Fibroblast of villous mesenchyme (primary cell): ENCODE measurements at regions not wholly inside any gene's neighbourhood (a gene's known extent, or its start where the extent isn't known, plus 50 kb on each side); places are given as distances from the start of the nearest gene placed in this dataset.
A peak's percentile ranks its signal among the peaks of the same experiment; 100 is the strongest.

Experiments
- DNase-seq: peaks from one replicate; pipeline ENCODE4 v3.0.0-alpha.2; 2010; ENCODE audit warnings: low read depth
- H3K4me3 ChIP-seq: 2 replicates; pipeline ENCODE4 v1.5.1; 2011; ENCODE audit warnings: low read depth, mild to moderate bottlenecking, low read length
- TF ChIP-seq, protein P1 (sequence below): IDR thresholded peaks from 2 replicates; pipeline ENCODE4 v1.5.1; 2012; ENCODE audit warnings: low read depth, mild to moderate bottlenecking, low read length; ENCODE audit not compliant: insufficient read depth

GRCh38 chr3:130242850-130243569, 102.5 kb upstream of the COL6A5 start:
- H3K4me3 ChIP-seq: no peak overlapping the region
- TF ChIP-seq, protein P1, sequence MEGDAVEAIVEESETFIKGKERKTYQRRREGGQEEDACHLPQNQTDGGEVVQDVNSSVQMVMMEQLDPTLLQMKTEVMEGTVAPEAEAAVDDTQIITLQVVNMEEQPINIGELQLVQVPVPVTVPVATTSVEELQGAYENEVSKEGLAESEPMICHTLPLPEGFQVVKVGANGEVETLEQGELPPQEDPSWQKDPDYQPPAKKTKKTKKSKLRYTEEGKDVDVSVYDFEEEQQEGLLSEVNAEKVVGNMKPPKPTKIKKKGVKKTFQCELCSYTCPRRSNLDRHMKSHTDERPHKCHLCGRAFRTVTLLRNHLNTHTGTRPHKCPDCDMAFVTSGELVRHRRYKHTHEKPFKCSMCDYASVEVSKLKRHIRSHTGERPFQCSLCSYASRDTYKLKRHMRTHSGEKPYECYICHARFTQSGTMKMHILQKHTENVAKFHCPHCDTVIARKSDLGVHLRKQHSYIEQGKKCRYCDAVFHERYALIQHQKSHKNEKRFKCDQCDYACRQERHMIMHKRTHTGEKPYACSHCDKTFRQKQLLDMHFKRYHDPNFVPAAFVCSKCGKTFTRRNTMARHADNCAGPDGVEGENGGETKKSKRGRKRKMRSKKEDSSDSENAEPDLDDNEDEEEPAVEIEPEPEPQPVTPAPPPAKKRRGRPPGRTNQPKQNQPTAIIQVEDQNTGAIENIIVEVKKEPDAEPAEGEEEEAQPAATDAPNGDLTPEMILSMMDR: peak; percentile 31
- peak; percentile 12 for DNase-seq

GRCh38 chr3:130243808-130244207, 101.7 kb upstream of the COL6A5 start:
- TF ChIP-seq, protein P1: no peak
- DNase-seq: no peak
- H3K4me3 ChIP-seq: no peak overlapping the region

GRCh38 chr3:130250982-130251381, 94.5 kb upstream of the COL6A5 start:
- no peak overlapping the region for H3K4me3 ChIP-seq
- TF ChIP-seq, protein P1: no peak
- no peak for DNase-seq

- TF ChIP-seq, protein P1: no peak
- H3K4me3 ChIP-seq: no peak overlapping the region
Observed at GRCh38 chr3:130255442-130255841, 90.0 kb upstream of the COL6A5 start.

DNA sequence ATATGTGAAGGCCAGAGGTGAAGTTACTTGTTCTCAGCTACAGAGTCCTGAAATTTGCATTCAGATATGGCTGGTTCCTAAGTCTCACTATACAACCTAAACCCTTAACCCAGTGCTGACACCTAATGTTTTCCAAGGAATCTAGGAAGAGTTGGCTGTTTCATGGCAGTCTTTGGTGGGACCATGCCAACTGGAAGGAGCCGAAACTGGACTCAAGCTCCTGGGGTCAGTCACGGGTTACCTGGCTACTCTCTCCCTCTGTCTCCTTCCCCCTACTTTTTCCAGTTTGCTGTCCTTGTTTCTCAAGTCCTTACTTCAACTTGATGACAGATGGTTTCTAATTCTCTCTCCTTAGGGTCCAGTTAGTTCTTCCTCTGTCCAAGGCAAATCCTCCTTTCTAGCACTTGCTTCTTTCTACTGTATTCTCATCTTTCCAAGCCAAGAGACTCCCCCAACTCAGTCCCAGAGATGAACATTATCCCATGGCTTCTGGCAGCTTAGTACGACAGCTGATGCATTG, 88.6 kb upstream of the COL6A5 start:
- DNase-seq: no peak
- no peak overlapping the region for H3K4me3 ChIP-seq
- TF ChIP-seq, protein P1: no peak

More at GRCh38 chr3:130255442-130255841, 90.0 kb upstream of the COL6A5 start:
- no peak for DNase-seq

GRCh38 chr3:130258532-130258952, 86.9 kb upstream of the COL6A5 start:
- peak; percentile 19 for DNase-seq
- TF ChIP-seq, protein P1: no peak
- no peak overlapping the region for H3K4me3 ChIP-seq
